WERI-Rb-1 (cell line): ENCODE measurements at regions not wholly inside any gene's neighbourhood (a gene's known extent, or its start where the extent isn't known, plus 50 kb on each side); places are given as distances from the start of the nearest gene placed in this dataset.

Source experiments
- DNase-seq: peaks from one replicate; pipeline ENCODE4 v3.0.0-alpha.2; 2020
- H3K27ac ChIP-seq: fragments of 250-450 bp; sonication (Bioruptor Pico); 2 replicates; pipeline ENCODE4 v1.5.1; 2020; ENCODE audit warnings: mild to moderate bottlenecking, moderate library complexity
- H3K27me3 ChIP-seq: fragments of 250-450 bp; sonication (Bioruptor Pico); 2 replicates; pipeline ENCODE4 v1.5.1; 2021; ENCODE audit warnings: mild to moderate bottlenecking, low read depth, moderate library complexity; ENCODE audit not compliant: insufficient read depth, severe bottlenecking
- H3K36me3 ChIP-seq: fragments of 250-450 bp; sonication (Bioruptor Pico); 2 replicates; pipeline ENCODE4 v1.5.1; 2020; ENCODE audit warnings: mild to moderate bottlenecking, moderate library complexity
- H3K4me3 ChIP-seq: 2 replicates; pipeline ENCODE4 v1.5.1; 2011; ENCODE audit warnings: low read depth, mild to moderate bottlenecking, control low read depth, low read length
- H3K9me3 ChIP-seq: fragments of 250-450 bp; sonication (Bioruptor Pico); 2 replicates; pipeline ENCODE4 v1.5.1; 2021; ENCODE audit warnings: mild to moderate bottlenecking, moderate library complexity; ENCODE audit not compliant: severe bottlenecking
- CTCF ChIP-seq: IDR thresholded peaks from 2 replicates; pipeline ENCODE4 v1.5.1; 2011; ENCODE audit warnings: low read depth, mild to moderate bottlenecking, control low read depth, inconsistent platforms, low read length

- Histone ChIP-seq H3K27ac (no peak overlapping the region), H3K27me3 (no peaks in the 10 kb centered on the region), H3K9me3 (no peaks in the 10 kb centered on the region), H3K4me3 (no peak overlapping the region), H3K36me3 (no peaks in the 10 kb centered on the region)
- DNase-seq = no peak
- TF ChIP-seq CTCF = no peak
These were observed 375.7 kb upstream of the POU3F2 start for GRCh38 chr6:98458708-98459107.

GRCh38 chr6:98463038-98464000 lies 371.1 kb upstream of the POU3F2 start:
- Histone ChIP-seq H3K36me3 (no peaks in the 10 kb centered on the region), H3K27ac (no peak overlapping the region), H3K27me3 (no peaks in the 10 kb centered on the region), H3K9me3 (no peaks in the 10 kb centered on the region), H3K4me3 (no peak overlapping the region)
- no peak for TF ChIP-seq CTCF
- DNase-seq = no peak

- Histone ChIP-seq H3K27ac (no peak overlapping the region), H3K4me3 (no peak overlapping the region), H3K9me3 (no peaks in the 10 kb centered on the region), H3K27me3 (no peaks in the 10 kb centered on the region), H3K36me3 (no peaks in the 10 kb centered on the region)
- DNase-seq = no peak
- no peak for TF ChIP-seq CTCF
These were observed 367.3 kb upstream of the POU3F2 start for GRCh38 chr6:98467091-98467490.

- DNase-seq = no peak
- no peak overlapping the region for H3K4me3 ChIP-seq
- H3K36me3 ChIP-seq = no peaks in the 10 kb centered on the region
- H3K9me3 ChIP-seq = no peaks in the 10 kb centered on the region
- no peaks in the 10 kb centered on the region for H3K27me3 ChIP-seq
- TF ChIP-seq CTCF = no peak
- H3K27ac ChIP-seq = no peak overlapping the region
These were observed 366.5 kb upstream of the POU3F2 start for GRCh38 chr6:98467902-98468301.

- H3K27ac ChIP-seq = no peak overlapping the region
- no peak for DNase-seq
- no peaks in the 10 kb centered on the region for H3K27me3 ChIP-seq
- H3K36me3 ChIP-seq = no peaks in the 10 kb centered on the region
- H3K9me3 ChIP-seq = no peaks in the 10 kb centered on the region
- TF ChIP-seq CTCF = no peak
- no peak overlapping the region for H3K4me3 ChIP-seq
These were observed 365.2 kb upstream of the POU3F2 start for GRCh38 chr6:98469141-98469540.
